HepG2 (cell line): ENCODE measurements at regions not wholly inside any gene's neighbourhood (a gene's known extent, or its start where the extent isn't known, plus 50 kb on each side); places are given as distances from the start of the nearest gene placed in this dataset.
"Not testable (repeated sequence)": the region's sequence is repeated elsewhere in the genome, so short reads cannot be mapped to it uniquely, and the experiment has no call there.

Source experiments
- CTCF ChIP-seq: sonication (generic); formaldehyde crosslinking; IDR thresholded peaks from 2 replicates; pipeline ENCODE4 v1.5.0; 2020; ENCODE audit warnings: mild to moderate bottlenecking, missing genetic modification reagents, moderate library complexity
- SOX6 ChIP-seq, 2 experiments: fragments of 450-650 bp in 1 of 2; sonication (generic) in 1 of 2; formaldehyde crosslinking in 1 of 2; IDR thresholded peaks; 2 replicates each; pipeline versions ENCODE4 v1.4.0 to v1.6.1; 2017 to 2020; ENCODE audit warnings: antibody characterized with exemption in 1 of 2, mild to moderate bottlenecking in 1 of 2, missing genetic modification reagents in 1 of 2
- ZNF446 ChIP-seq: sonication (generic); formaldehyde crosslinking; IDR thresholded peaks from 2 replicates; pipeline ENCODE4 v1.5.0; 2020; ENCODE audit warnings: mild to moderate bottlenecking, missing genetic modification reagents
- ZNF605 ChIP-seq: sonication (generic); formaldehyde crosslinking; IDR thresholded peaks from 2 replicates; pipeline ENCODE4 v1.8.0; 2022; ENCODE audit warnings: mild to moderate bottlenecking, missing genetic modification reagents

- TF ChIP-seq ZNF605 (CRISPR knock-in tag); SOX6 (IDR thresholded peaks at IDR 0.05); SOX6 (CRISPR knock-in tag; IDR thresholded peaks at IDR 0.05); CTCF (CRISPR knock-in tag); ZNF446: not testable (repeated sequence)
These were observed 102.2 kb downstream of the TNFRSF13B start for GRCh38 chr17:16869531-16870252.
